Effector CD8-positive, alpha-beta T cell (primary cell): ENCODE measurements at regions not wholly inside any gene's neighbourhood (a gene's known extent, or its start where the extent isn't known, plus 50 kb on each side); places are given as distances from the start of the nearest gene placed in this dataset.
"Not testable (repeated sequence)": the region's sequence is repeated elsewhere in the genome, so short reads cannot be mapped to it uniquely, and the experiment has no call there.

Experiments
- DNase-seq: peaks from one replicate; lab custom pipeline; 2025; lab: John Stamatoyannopoulos, UW

DNA sequence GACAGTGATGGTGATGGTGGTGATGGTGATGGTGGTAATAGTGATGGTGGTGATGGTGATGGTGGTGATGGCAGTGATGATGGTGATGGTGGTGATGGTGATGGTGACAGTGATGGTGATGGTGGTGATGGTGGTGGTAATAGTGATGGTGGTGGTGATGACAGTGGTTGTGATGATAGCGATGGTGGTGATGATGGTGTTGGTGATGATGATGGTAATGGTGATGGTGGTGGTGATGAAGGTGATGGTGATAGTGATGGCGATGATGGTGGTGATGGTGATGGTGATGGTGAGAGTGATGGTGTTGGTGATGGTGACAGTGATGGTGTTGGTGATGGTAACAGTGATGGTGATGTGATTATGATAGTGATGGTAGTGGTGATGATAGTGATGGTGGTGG is 94.3 kb downstream of the ASB1 start:
- DNase-seq = no peak

DNA sequence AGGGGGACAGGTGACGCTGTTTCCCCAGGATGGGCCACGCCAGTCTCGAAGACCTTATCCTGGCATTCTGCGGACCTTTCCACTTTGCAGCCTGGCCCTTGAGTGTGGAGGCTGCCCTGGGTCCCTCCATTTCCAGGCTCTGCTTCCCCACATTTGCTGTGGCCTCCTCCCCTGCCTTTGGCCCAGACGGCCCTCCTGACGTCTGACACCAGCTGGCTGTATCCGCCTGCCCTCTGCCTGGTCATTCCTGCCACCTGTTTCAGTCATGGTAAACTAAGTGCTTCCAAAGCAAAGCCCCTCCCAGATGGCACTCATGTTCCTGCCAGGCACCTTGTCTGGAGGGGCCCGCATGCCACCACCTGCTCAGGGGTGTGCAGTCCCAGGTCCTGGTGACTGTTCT is 95.1 kb downstream of the ASB1 start:
- DNase-seq = no peak

DNA sequence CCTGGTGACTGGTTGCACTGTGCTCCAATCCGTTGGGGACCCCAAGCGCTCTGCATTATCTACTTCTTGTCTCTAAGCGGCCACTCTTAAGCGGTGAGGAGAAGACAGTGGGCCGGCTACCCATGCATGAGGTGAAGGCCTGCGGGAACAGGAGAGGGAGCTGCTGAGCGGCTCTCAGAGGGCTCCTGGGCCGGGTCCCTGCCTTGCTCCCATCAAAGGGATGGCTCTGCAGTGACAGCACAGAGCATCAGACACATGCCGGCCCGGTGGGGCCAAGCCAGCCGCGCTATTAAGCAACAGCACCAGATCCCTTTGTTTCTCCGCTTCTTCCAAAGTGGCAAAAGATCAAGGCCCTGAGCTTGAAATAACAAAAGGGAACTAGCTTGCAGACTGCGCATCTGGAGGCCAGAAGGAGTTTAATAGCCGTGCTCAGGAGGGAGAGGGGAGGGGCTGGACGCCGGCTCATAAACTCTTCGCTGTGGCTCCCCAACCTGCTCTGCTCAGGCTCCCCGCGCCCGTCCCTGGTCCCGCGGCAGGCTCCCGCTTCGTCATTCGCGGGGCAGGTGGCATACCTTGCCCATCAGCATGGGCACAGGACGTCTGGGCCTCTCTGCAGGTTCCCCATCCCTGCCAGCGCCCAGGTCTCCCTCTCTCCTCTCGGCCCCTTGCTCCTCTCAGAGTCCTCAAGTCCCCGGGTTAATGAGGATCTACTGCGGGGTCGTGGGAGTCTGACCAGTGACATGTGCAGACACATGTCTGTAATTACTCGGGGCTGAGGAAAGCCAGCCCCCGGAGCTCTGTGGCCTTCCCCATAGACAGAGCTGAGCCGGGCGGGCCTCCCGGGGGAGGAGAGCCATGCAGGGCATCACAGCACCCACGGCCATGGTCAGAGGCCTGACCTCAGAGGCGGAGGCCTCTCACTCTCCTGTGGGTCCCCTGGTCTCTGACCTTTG is 96.7 kb downstream of the ASB1 start:
- no peak for DNase-seq

DNA sequence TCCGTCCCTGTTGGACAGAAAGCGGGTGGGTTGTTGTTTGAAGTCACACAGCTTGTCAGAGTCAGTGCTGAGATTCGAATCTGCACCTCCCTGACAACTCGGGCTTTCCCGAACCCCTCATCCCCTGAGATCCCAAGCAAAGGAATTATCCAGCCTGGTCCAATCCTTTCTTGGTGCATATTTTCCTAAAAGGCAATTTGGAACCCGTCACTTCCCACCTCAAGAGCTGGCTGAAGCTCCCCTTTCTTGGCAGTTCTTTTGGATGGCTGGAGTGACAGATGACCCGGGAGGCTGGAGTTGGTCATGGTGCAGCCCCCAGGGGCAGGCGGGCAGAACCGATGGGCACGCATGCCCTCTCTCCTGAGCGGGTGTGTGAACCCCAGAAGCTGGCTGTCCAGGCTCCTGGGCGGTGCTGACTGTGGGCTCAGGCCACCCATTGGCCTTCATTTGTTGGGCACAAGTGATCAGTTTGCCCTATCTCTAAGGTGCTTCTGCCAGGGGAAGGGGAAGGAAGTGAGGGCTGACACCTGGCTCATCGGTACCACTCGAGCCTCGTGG is 97.8 kb downstream of the ASB1 start:
- no peak for DNase-seq

DNA sequence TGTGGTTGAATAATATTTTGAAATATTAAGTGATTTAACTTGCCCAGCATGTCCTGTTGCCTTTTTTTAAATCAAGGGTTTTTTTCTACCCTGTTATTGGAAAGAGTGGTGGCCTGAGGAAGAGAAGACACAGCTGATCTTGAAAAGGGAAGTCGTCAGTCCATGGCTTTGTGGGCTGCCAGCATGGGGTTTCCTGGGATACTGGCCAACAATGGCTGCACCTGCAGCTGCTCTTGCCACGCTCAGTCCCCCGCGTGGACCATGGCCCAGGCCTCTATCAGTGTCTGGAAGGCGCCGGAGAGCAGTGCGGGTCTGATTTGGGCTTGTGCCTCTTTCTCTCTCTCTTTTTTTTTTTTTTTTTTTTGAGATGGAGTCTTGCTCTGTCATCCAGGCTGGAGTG is 99.3 kb downstream of the ASB1 start:
- no peak for DNase-seq

DNA sequence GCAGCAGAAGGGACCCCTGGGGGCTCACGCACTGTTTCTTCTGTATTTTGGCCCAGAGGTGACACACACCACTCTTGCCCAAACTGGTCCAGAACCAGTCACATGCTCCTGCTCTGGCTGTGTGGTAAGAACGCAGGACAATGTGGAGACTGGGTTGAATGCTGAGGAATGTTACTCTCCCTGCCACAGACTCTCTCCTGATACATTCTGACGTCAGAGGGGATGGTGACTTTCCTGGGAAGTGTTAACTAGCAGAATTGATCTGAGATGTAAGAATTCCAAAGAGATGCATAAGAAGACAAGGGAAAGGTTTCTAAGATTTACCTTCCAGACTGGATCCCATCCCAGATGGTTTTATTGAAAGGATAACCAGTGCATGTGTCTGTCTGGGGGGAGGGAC is 100.8 kb downstream of the ASB1 start:
- DNase-seq = no peak

DNA sequence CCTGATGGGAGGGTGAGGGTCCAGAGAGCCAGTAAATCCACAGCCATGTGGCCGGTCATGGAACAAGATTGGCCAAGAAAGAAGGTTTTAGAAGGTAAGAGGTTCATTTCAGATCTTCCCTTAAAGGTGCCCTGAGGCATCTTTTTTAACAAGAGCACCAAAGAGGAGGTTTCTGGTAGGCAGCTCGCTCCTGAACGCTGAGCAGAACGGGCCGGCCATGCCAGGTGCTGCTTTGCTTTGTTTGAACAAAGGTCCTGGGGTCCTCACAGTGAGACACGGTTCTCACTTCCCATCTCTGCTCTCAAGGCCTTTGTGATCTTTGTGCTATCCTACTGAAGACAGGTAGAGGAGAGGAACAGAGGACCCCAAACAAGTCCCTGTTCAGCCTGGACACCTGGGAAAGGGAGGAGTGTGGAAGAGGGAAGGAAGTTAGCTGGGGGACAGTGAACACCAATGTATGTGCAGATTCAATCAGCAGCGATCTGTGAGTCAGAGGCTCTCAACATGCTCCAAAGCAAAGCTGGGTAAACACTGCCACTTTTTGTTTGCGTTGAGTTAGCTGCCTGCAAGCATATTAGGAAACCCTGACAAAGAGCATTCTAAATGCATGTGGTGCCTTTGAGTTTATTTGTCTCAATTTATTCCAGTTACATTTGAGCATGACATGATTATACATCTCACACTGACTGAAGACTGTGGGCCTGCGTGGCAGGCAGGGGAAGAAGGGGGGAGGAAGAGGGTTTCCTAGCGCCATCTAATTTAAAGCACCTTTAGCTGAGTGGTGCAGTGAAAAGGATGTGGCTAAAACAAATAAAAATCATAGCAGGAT is 102.4 kb downstream of the ASB1 start:
- no peak for DNase-seq

DNA sequence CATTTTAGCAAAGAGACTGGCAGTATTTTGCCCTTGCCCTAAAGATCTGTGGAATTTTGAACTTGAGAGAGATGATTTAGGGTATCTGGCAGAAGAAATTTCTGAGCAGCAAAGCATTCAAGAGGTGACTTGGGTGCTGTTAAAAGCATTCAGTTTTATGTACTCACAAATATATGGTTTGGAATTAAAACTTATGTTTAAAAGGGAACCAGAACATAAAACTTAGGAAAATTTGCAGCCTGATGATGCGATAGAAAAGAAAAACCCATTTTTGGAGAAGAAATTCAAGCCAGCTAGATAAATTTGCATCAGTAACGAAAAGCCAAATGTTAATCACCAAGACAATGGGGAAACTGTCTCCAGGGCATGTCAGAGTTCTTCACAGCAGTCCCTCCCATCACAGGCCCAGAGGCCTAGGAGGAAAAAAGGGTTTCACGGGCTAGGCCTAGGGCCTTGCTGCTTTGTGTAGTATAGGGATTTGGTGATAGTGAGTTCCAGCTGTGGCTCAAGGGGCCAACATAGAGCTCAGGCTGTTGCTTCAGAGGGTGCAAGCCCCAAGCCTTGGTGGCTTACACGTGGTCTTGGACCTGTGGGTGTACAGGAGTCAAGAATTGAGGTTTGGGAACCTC is 104.4 kb downstream of the ASB1 start:
- not testable (repeated sequence) for DNase-seq

DNA sequence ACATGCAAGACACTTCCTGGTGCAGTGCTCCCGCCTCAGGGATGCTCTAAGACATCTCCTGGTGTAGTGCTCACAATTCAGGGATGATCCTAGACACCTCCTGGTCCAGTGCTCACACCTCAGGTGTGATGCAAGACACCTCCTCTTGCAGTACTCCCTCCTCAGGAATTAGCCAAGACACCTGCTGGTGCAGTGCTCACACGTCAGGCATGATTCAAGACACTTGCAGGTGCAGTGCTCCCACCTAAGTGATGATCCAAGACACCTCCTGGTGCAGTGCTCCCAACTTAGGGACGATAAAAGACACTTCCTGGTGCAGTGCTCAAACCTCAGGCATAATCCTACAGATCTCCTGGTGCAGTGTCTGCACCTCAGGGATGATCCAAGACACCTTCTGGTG is 117.0 kb downstream of the ASB1 start:
- DNase-seq = not testable (repeated sequence)

DNA sequence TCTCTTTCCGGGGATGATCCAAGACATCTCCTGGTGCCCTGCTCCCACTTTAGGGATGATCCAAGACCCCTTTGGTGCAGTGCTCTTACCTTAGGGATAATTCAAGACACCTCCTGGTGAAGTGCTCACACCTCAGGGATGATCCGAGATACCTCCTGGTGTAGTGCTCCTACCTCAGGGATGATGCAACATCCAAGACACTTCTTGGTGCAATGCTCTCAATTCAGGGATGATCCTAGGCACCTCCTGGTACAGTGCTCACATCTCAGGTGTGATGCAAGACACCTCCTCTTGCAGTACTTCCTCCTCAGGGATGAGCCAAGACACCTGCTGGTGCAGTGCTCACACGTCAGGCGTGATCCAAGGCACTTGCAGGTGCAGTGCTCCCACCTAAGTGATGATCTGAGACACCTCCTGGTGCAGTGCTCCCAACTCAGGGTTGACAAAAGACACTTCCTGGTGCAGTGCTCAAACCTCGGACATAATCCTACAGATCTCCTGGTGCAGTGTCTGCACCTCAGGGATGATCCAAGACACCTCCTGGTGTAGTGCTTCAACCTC is 122.3 kb downstream of the ASB1 start:
- no peak for DNase-seq

DNA sequence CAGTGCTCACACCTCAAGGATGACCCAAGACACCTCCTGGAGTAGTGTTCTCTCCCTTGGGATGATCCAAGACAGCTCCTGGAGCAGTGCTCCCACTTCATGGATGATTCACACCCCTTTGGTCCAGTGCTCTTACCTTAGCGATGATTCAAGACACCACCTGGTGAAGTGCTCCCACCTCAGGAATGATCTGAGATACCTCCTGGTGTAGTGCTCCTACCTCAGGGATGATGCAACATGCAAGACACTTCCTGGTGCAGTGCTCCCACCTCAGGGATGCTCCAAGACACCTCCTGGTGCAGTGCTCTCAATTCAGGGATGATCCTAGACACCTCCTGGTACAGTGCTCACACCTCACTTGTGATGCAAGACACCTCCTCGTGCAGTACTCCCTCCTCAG is 123.1 kb downstream of the ASB1 start:
- no peak for DNase-seq

DNA sequence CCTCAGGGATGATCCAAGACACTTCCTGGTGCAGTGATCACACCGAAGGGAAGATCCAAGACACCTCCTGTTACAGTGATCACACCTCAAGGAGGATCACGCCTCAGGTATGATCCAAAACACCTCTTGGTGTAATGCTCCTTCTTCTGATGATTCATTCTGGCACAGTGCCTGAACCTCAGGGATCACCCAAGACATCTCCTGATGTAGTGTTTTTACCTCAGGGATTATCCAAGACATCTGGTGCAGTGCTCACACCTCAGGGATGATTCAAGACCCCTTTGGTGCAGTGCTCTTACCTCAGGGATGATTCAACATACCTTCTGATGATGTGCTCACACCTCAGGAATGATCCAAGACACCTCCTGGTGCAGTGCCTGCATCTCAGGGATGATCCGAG is 124.4 kb downstream of the ASB1 start:
- DNase-seq = no peak

DNA sequence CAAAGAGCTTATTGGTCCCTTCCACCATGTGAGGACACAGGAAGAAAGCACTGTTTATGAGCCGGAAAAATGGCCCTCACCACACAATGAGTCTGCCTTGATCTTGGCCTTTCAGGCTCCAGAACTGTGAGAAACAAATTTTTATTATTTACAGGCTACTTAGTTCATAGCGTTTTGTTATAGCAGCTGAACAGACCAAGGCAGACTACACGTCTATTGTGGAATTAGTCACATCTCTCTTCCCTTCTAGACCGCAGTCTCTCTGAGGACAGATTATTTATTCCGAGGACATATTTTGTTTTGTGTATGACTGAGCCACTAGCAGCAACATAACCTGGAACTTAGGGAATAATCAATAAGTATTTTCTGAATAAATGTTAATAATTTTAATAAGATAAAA is 125.5 kb downstream of the ASB1 start:
- DNase-seq = no peak

DNA sequence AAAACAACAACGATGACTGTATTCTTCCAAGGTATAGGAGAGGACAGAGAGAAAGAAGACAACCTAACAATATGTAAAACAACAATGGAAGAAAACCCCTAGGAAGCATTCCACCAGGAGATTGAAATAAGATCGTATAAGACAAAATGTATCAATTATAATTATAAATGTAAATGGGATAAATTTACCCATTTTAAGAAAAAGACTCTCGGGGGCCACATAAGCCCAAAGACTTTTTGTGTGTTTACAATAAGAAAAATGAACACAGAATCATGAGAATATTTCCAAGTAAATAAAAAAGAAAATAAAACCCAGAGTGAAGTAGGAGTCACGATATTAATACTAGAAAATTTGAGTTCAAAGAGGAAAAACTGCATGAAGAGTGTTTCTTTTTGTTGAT is 126.4 kb downstream of the ASB1 start:
- no peak for DNase-seq

DNA sequence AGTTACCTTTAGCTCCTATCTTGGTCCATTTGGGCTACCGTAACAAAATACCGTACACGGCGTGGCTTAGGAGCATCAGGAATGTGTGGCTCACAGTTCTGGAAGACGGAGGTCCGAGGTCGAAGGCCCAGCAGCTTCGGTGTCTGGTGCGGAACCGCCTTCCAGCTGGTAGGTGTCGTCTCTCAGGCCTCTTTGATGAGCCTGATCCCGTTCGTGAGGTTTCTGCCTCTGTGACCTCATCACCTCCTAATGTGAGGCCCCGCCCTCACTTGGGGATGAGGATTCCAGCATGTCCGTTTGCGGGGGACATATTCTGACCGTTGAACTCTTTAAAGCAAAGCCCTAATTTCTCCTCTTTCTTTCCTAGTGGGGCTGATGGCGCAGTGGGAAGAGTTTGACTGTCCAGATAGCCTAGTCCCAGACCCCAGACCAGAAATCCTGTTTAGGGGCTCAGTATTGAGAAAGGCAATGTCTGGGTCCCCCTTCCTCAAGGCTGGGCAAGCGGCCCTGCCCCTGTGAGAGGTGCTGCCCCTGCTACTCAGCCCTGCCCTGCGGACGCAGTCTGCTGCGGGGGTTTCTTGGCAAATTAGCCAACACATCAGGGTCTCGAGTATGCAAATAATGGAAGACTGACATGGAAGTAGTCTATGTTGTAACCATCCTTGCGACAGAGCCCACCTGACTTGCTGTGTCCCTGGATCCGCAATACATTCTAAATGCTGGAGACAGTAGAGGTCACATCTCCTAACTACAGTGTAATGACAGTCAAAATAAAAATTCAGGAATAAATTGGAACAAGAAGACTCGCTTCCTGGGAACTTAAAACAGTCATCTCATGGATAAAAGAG is 128.0 kb downstream of the ASB1 start:
- DNase-seq = no peak

DNA sequence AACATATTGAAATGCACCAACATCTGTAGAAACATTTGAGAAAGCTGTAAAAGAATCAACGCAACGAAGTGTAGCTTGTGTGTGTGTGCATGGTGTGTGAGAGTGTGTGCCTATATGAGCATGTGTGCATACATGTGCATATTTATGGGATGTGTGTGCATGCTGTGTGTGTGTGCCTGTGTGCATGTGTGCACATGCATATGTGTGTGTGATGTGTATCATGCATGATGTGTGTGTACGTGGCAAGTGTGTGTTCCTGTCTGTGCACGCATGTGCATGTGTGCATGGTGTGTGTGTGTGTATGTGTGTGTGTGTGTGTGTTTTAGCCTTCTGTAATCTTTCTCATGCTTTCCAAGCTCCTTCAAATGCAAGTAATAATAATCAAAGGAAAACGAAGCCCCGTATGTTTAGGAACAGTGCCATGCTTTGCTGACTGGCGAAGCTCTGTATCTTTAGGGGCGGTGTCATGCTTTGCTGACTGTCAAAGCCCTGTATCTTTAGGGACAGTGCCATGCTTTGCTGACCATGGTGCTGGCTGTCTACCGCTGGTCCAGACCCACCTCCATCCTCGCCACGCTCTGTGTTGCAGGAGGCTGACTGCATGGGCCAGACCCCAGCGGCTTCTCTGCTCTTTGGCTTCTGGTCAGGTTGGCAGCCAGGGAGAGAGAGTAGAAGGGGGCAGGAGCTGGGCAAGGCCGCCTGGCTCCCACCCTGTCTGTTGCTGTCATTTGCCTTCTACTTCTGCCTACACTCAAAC is 129.2 kb downstream of the ASB1 start:
- no peak for DNase-seq

DNA sequence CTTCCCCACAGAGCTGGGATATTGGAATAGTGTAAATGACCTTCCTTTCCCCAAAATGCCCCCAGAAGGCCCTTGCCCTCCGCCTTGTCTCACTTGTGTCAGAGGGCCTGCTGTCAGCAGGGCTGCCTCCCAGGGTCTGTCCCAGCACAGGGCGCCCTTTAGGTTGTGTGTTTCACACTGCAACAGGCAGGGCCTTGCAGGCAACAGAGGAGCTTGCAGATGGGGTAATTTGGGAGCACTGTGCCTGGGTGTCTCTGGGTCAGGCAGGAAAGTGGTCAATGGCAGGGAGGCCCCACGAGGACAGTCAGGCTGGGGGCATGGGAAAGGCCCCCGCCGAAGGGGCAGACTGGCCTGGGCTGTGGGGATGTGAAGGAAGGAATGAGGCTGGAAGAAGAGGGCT is 130.7 kb downstream of the ASB1 start:
- DNase-seq = no peak

DNA sequence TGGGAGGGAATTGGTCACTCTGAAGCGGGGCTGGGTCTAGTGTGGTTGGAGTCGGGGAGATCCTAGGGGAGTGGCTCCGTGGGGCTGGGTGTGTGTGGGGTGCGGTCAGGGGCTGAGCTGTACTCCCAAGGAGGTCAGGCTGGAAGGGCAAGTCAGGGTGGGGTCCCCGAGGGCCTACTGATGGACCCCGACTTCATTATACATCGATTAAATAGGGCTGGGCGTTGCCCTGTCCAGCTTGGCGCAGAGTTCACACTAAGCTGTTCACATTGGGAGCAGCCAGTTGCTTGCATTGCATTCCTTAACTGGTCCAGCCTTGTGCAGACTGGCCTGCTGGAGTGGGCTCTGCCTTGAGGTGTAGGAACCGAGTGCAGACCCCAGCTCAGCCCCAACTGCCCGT is 131.2 kb downstream of the ASB1 start:
- DNase-seq = no peak

DNA sequence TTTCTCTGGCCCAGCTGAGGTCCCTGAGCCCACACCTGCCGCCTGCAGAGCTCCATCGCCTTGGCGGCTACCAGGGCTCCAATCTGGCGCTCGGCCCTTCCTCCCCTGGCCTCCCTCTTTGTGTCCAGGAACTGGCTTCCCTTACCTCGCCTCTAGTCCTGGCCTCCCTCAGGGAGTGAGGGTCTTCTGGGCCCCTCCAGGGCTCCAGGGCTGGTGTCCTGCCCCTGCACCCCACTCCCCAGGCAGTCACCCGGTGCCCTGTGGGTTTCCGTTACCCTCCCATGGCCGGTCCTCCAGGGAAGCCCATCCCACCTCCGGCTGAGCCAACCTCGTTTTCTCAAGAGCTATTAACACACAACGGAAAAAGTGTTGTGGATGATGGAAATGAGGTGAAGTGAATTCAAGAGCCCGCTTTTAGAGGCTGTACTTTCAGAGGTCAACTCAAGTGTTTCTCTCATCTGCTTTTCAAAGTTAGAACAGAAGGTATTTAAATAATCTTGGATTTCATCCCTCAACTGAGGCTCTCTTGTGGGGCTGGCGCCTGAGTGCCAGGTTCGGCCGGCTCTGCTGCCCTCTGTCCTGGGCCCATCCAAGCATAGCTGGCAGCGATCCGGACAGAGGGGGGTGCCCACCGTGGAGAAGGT is 131.9 kb downstream of the ASB1 start:
- DNase-seq = no peak

DNA sequence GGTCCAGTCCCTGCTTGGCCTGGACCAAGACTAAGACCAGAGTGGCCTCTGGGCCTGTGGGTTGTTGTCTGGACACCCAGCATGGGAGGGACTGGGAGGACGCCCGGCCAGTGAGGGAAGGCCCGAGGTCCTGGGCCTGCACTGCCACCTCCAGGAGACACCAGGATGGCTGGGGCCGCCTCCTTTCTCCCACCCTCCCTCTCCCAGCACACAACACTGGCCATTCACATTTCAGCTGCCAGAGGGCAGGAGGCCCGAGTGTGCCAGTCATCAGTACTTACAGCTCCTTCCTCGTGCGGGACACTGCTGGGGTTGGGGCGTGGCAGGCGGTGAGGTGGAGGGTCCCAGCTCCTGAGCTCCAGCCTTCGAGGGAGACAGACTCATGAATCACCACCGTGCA is 133.5 kb downstream of the ASB1 start:
- DNase-seq = no peak
